Coronary artery (tissue), 2 donors: ENCODE measurements at regions not wholly inside any gene's neighbourhood (a gene's known extent, or its start where the extent isn't known, plus 50 kb on each side); places are given as distances from the start of the nearest gene placed in this dataset.

Source experiments
- DNase-seq: peaks from one replicate; pipeline ENCODE4 v3.0.0-alpha.2; 2017; ENCODE audit warnings: low spot score
- H3K27ac ChIP-seq, 2 donors: fragments of 200-600 bp; sonication (generic); one replicate each; pipeline ENCODE4 v1.5.1; 2016 to 2019
- H3K4me3 ChIP-seq: fragments of 200-600 bp; sonication (generic); 2 replicates; pipeline ENCODE4 v1.5.1; 2016; ENCODE audit warnings: mild to moderate bottlenecking, moderate library complexity
- TF ChIP-seq, protein P1 (sequence below): fragments of 200-600 bp; sonication (generic); IDR thresholded peaks from one replicate; pipeline ENCODE4 v1.5.1; 2019; ENCODE audit warnings: antibody characterized with exemption

- H3K4me3 ChIP-seq: no peak overlapping the region
- no peak overlapping the region for H3K27ac ChIP-seq
- DNase-seq: no peak
- TF ChIP-seq, protein P1, sequence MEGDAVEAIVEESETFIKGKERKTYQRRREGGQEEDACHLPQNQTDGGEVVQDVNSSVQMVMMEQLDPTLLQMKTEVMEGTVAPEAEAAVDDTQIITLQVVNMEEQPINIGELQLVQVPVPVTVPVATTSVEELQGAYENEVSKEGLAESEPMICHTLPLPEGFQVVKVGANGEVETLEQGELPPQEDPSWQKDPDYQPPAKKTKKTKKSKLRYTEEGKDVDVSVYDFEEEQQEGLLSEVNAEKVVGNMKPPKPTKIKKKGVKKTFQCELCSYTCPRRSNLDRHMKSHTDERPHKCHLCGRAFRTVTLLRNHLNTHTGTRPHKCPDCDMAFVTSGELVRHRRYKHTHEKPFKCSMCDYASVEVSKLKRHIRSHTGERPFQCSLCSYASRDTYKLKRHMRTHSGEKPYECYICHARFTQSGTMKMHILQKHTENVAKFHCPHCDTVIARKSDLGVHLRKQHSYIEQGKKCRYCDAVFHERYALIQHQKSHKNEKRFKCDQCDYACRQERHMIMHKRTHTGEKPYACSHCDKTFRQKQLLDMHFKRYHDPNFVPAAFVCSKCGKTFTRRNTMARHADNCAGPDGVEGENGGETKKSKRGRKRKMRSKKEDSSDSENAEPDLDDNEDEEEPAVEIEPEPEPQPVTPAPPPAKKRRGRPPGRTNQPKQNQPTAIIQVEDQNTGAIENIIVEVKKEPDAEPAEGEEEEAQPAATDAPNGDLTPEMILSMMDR: no peak
Measured at GRCh38 chr20:56974499-56975250, 291.8 kb downstream of the BMP7 start.

DNA sequence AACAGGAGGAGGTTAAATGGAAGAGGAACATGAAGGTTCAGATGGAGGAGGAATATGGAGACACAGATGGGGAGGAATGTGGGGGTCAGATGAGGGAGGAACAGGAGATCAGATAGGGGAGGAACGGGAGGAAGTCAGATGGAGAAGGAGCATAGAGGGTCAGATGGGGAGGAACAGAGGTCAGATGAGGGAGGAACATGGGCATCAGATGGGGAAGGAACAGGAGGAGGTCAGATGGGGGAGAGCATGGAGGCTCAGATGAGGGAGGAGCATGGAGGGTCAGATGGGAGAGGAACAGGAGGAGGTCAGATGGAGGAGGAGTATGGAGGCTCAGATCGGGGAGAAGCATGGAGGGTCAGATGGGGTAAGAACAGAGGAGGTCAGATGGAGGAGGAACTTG is 290.6 kb downstream of the BMP7 start:
- Histone ChIP-seq H3K4me3 (no peak overlapping the region), H3K27ac (no peak overlapping the region)
- TF ChIP-seq, protein P1: no peak
- DNase-seq: no peak

GRCh38 chr20:56976336-56976735 is 290.1 kb downstream of the BMP7 start:
- Histone ChIP-seq H3K4me3 (no peak overlapping the region), H3K27ac (no peak overlapping the region)
- no peak for DNase-seq
- TF ChIP-seq, protein P1: no peak

- no peak for DNase-seq
- TF ChIP-seq, protein P1: no peak
- H3K27ac ChIP-seq: no peak overlapping the region
- H3K4me3 ChIP-seq: no peak overlapping the region
Measured at GRCh38 chr20:56978475-56978874, 288.0 kb downstream of the BMP7 start.

- TF ChIP-seq, protein P1: no peak
- no peak for DNase-seq
- Histone ChIP-seq H3K4me3 (no peak overlapping the region), H3K27ac (no peak overlapping the region)
Measured at GRCh38 chr20:56979125-56979524, 287.3 kb downstream of the BMP7 start.

GRCh38 chr20:56981301-56981700 is 285.1 kb downstream of the BMP7 start:
- no peak for DNase-seq
- Histone ChIP-seq H3K4me3 (no peak overlapping the region), H3K27ac (no peak overlapping the region)
- TF ChIP-seq, protein P1: no peak

DNA sequence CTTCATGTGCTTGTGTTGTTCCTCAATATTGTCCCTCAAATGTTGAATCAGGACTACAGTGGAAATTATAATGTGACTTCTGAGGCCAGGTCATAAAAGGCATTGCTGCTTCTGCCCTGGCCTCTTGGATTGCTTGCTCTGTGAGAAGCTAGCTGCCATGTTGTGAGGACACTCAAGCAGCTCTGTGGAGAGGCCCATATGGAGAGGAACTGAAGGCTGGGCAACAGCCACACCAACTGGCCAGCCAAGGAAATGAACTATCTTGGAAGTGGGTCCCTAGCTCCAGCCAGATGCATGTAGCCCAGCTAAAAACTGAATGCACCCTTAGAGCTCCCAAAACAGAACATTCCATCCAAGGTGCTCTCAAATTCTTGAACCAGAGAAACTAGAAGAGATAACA is 282.6 kb downstream of the BMP7 start:
- no peak for DNase-seq
- H3K4me3 ChIP-seq: no peak overlapping the region
- TF ChIP-seq, protein P1: no peak
- H3K27ac ChIP-seq: no peak overlapping the region
